ENCODE measurements at regions not wholly inside any gene's neighbourhood (a gene's known extent, or its start where the extent isn't known, plus 50 kb on each side); places are given as distances from the start of the nearest gene placed in this dataset.

GRCh38 chr12:40552868-40553267, 139.4 kb upstream of the CNTN1 start:
- no peak for TF ChIP-seq EZH2phosphoT487 (IDR thresholded peaks at IDR 0.05; ENCODE audit: insufficient read depth, low read depth)
- no peak for TF ChIP-seq EZH2 (IDR thresholded peaks at IDR 0.05; ENCODE audit: insufficient read depth, poor library complexity, severe bottlenecking)
